ENCODE measurements at regions not wholly inside any gene's neighbourhood (a gene's known extent, or its start where the extent isn't known, plus 50 kb on each side); places are given as distances from the start of the nearest gene placed in this dataset.

DNA sequence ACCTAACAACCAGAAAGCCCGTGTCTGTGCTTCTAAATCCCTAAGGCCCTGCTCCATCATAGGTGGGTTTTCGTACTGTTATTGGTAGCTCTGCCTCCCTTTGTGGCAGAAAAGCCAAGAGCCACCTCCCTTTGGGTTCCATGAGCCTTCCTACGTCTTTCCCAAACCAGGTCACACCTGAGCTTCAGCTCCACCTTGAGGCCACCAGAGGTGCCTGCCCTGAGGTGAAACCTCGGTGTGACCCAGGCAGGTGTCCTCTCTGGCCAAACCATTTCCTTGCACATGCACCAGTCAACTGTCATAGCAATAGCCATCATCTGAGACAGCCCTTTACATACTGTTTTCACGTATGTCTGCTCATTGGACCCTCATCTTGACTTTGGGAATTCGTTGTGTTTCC, 188.0 kb upstream of the RBPJ start:
- Histone ChIP-seq H3K27me3 (ENCODE audit: control insufficient read depth, insufficient read depth, low read length) (peaks cover 2% of the 10 kb centered on the region), H3K4me3 (ENCODE audit: low read depth, low read length) (no peak overlapping the region), H3K36me3 (ENCODE audit: control insufficient read depth, insufficient read depth, low read length) (no peaks in the 10 kb centered on the region)
- no peak for DNase-seq (ENCODE audit: low read depth)
- POLR2A ChIA-PET: no interaction called here
- TF ChIP-seq, protein P1, sequence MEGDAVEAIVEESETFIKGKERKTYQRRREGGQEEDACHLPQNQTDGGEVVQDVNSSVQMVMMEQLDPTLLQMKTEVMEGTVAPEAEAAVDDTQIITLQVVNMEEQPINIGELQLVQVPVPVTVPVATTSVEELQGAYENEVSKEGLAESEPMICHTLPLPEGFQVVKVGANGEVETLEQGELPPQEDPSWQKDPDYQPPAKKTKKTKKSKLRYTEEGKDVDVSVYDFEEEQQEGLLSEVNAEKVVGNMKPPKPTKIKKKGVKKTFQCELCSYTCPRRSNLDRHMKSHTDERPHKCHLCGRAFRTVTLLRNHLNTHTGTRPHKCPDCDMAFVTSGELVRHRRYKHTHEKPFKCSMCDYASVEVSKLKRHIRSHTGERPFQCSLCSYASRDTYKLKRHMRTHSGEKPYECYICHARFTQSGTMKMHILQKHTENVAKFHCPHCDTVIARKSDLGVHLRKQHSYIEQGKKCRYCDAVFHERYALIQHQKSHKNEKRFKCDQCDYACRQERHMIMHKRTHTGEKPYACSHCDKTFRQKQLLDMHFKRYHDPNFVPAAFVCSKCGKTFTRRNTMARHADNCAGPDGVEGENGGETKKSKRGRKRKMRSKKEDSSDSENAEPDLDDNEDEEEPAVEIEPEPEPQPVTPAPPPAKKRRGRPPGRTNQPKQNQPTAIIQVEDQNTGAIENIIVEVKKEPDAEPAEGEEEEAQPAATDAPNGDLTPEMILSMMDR (IDR thresholded peaks at IDR 0.05; ENCODE audit: insufficient read depth, low read depth, low read length): no peak
- CTCF ChIA-PET: interaction anchor here (1.6 kb wide), 1 partner anchor 50 kb away, joined by 4 read pairs; no protein-coding TSS in a partner anchor

DNA sequence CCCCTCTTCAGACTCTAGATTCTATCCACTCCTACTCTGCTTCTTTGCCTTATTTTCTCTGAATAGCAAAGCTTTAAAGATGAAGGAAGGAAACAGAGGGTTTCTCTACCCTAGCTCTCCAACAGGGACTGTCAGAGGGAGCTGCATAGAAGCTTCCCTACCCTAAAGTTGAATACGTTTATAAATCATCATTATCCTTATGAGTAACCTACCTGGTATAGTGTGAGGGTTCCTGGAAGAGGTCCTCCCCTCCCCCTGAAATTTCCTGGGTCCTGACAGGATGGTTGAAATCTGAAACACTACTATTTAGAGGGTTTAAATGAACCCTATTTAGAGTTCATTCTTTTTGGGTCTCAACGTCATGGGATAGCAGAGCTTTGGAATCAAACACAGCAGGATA, 187.0 kb upstream of the RBPJ start:
- ChIA-PET POLR2A (no interaction called here), CTCF (interaction anchor here (1.6 kb wide), 1 partner anchor 51 kb away, joined by 4 read pairs; no protein-coding TSS in a partner anchor)
- no peaks in the 10 kb centered on the region for H3K36me3 ChIP-seq (ENCODE audit: control insufficient read depth, insufficient read depth, low read length)
- peaks cover 2% of the 10 kb centered on the region for H3K27me3 ChIP-seq (ENCODE audit: control insufficient read depth, insufficient read depth, low read length)
- TF ChIP-seq, protein P1 (IDR thresholded peaks at IDR 0.05; ENCODE audit: insufficient read depth, low read depth, low read length): no peak
- H3K4me3 ChIP-seq (ENCODE audit: low read depth, low read length): no peak overlapping the region
- DNase-seq (ENCODE audit: low read depth): no peak

DNA sequence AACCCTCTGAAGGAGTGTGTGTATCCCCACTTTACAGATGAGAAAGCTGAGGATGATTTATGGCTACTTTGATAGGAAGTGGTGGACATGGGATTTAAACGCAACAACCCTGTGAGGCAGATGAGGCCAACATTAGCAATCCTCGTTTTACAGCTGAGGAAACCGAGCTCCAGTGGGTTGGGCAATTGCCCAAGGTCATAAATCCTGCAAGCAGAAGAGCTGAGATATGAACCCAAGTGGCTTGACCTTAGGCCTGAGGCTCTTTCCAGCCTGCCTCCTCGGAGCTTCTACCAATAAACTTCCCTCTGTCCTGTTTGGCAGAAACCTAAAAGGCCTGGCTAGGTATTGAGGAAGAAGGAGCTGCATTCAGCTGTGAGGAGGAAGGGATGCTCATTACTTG, 185.5 kb upstream of the RBPJ start:
- no peak overlapping the region for H3K4me3 ChIP-seq (ENCODE audit: low read depth, low read length)
- DNase-seq (ENCODE audit: low read depth): no peak
- CTCF ChIA-PET: interaction anchor here (0.8 to 0.9 kb wide), 2 partner anchors 19 to 98 kb away, joined by 3 read pairs; no protein-coding TSS in a partner anchor
- POLR2A ChIA-PET: no interaction called here
- TF ChIP-seq, protein P1 (IDR thresholded peaks at IDR 0.05; ENCODE audit: insufficient read depth, low read depth, low read length): no peak
- H3K27me3 ChIP-seq (ENCODE audit: control insufficient read depth, insufficient read depth, low read length): peaks cover 2% of the 10 kb centered on the region
- no peaks in the 10 kb centered on the region for H3K36me3 ChIP-seq (ENCODE audit: control insufficient read depth, insufficient read depth, low read length)

DNA sequence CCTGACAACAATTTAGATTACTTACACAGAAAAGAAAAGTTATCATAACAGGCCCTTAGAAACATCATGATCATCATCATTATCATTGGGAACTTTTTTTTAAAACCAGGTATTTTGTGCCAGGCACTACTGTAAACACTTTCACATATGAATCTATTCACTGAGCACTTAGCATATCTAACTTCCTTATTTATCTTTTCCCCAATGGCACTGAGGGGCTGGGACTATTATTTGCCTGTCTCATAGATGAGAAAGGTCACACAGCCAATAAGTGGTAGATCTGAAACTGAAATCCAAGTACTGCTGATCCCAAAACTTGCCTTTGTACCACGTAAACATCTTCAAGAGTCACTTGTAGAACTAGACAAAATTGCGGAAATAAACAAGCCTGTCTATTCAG, 184.2 kb upstream of the RBPJ start:
- CTCF ChIA-PET: no interaction called here
- TF ChIP-seq, protein P1 (IDR thresholded peaks at IDR 0.05; ENCODE audit: insufficient read depth, low read depth, low read length): no peak

DNA sequence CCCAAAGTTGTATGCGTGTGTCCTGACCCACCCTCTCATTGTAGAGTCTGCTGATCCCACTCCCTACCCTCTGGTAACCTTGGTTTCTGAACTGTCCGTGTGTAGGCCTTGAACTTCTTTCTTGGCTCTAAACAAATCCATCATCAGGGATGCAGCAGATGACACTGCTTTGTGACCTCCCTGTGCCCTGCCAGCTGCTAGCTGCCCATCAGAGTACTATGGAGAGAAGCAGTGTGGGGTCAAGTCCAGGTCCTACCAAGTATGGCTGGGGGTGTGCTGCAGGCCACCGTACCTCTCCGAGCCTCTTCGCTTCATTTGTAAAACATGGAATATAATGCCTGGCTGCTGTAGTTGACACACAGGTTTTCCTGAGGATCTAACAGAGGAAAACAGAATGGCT, 183.5 kb upstream of the RBPJ start:
- TF ChIP-seq, protein P1 (IDR thresholded peaks at IDR 0.05; ENCODE audit: insufficient read depth, low read depth, low read length): no peak
- H3K36me3 ChIP-seq (ENCODE audit: control insufficient read depth, insufficient read depth, low read length): no peaks in the 10 kb centered on the region
- ChIA-PET POLR2A (no interaction called here), CTCF (no interaction called here)
- DNase-seq (ENCODE audit: low read depth): no peak
- no peak overlapping the region for H3K4me3 ChIP-seq (ENCODE audit: low read depth, low read length)
- peaks cover 2% of the 10 kb centered on the region for H3K27me3 ChIP-seq (ENCODE audit: control insufficient read depth, insufficient read depth, low read length)

More for the DNA sequence above, 184.2 kb upstream of the RBPJ start:
- Histone ChIP-seq H3K36me3 (ENCODE audit: control insufficient read depth, insufficient read depth, low read length) (no peaks in the 10 kb centered on the region), H3K4me3 (ENCODE audit: low read depth, low read length) (no peak overlapping the region), H3K27me3 (ENCODE audit: control insufficient read depth, insufficient read depth, low read length) (peaks cover 2% of the 10 kb centered on the region)
- DNase-seq (ENCODE audit: low read depth): no peak
- POLR2A ChIA-PET: no interaction called here
